Activated CD4-positive, alpha-beta T cell treated with anti-CD3 and anti-CD28 coated beads for 36 hours (primary cell): ENCODE measurements at regions not wholly inside any gene's neighbourhood (a gene's known extent, or its start where the extent isn't known, plus 50 kb on each side); places are given as distances from the start of the nearest gene placed in this dataset.

Experiments used
- ATAC-seq: fragments of 200-7000 bp; cut with Tn5 transposase; one replicate; pipeline ENCODE4 v1.10.0; 2021; ENCODE audit warnings: mild to moderate bottlenecking, moderate library complexity
- CTCF ChIA-PET: fragments of 350-600 bp; sonication (Branson Sonifier 250); formaldehyde crosslinking; loops from one replicate; lab custom pipeline; 2021; ENCODE audit warnings: antibody characterized with exemption; lab: Charles Lee
- POLR2A ChIA-PET: fragments of 350-600 bp; sonication (Branson Sonifier 250); formaldehyde crosslinking; loops from one replicate; lab custom pipeline; 2021; ENCODE audit warnings: antibody characterized with exemption, inconsistent platforms; lab: Charles Lee
- DNase-seq: peaks from one replicate; pipeline ENCODE4 v3.0.0-alpha.2; 2020
- H3K27ac Mint-ChIP-seq: one replicate; pipeline ENCODE4 v1.8.0; 2021; ENCODE audit warnings: mixed read lengths
- H3K27me3 Mint-ChIP-seq: one replicate; pipeline ENCODE4 v1.8.0; 2021; ENCODE audit warnings: mixed read lengths
- H3K36me3 Mint-ChIP-seq: one replicate; pipeline ENCODE4 v1.8.0; 2021; ENCODE audit warnings: low read depth, mixed read lengths
- H3K4me1 Mint-ChIP-seq: one replicate; pipeline ENCODE4 v1.8.0; 2021; ENCODE audit warnings: mixed read lengths
- H3K4me3 Mint-ChIP-seq: one replicate; pipeline ENCODE4 v1.8.0; 2021; ENCODE audit warnings: mild to moderate bottlenecking, moderate library complexity, mixed read lengths
- H3K9me3 Mint-ChIP-seq: one replicate; pipeline ENCODE4 v1.8.0; 2021; ENCODE audit warnings: low read depth, mixed read lengths
- intact Hi-C, 2 experiments: fragments of 100-400 bp; cut with DNase I in 1 of 2; cut with micrococcal nuclease in 1 of 2; formaldehyde crosslinking; loops; one replicate each; pipeline versions ENCODE4 v1.14.2 to v1.15.1; 2022 to 2024; cut with DNase I, micrococcal nuclease

DNA sequence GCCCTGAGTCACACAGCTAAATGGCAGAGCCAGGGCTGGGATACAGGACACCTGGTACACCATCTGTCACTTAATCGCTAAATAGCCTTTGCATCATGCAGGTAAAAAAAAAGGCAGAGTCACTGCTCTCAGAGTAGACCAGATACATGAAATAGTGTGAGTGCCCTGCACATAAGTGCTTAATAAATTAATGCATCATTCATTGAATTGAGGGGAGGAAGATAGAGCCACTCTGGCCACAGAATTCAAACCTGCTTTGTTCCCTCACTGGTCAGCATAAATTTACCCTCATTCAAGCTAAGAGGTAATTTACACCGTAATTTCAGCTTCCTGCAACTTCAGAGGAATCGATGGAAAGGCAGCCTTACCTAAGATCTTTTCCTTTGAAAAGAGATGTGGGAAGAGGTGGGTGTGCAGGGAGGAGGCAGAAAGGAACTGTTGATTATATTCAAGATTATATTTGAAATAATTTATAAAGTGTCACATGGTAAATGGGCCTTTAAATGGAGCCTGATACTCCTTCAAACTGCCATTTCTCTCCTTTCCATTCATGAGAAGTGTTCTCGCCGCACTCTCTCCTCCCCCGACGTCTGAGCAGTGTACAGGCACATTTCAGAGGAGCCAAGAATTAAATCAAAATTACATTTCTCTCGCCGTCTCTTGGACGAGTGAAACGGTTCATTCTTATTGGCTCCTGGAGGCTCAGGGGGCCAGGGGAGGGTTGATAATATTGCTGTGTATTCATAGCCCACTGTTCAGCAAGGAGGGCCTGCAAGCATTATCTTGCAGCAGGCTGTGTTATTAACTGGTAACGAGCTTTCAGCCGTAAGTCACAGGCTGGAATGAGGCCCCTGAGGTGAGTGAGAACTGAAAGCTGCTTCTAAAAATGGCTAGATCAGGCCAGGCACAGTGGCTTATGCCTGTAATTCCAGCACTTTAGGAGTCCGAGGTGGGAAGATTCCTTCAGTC is 52.2 kb upstream of the HMGXB4 start:
- ChIA-PET POLR2A (interaction anchor here (0.5 kb wide), 1 partner anchor 72 kb away, joined by 3 read pairs; no protein-coding TSS in a partner anchor), CTCF (interaction anchor here (0.6 to 3.1 kb wide), 3 partner anchors 26 to 385 kb away, joined by 3 to 8 read pairs (median 3); no protein-coding TSS in a partner anchor)
- intact Hi-C loops: no loop called here
- no peak overlapping the region for H3K27ac Mint-ChIP-seq
- ATAC-seq (no peak), DNase-seq (no peak)
- H3K36me3 Mint-ChIP-seq: no peaks in the 10 kb centered on the region
- H3K27me3 Mint-ChIP-seq: peaks cover 10% of the 10 kb centered on the region
- H3K9me3 Mint-ChIP-seq: no peaks in the 10 kb centered on the region
- no peak overlapping the region for H3K4me3 Mint-ChIP-seq
- H3K4me1 Mint-ChIP-seq: no peaks in the 10 kb centered on the region

- Mint-ChIP-seq H3K27me3 (peaks cover 8% of the 10 kb centered on the region), H3K9me3 (no peaks in the 10 kb centered on the region), H3K36me3 (no peaks in the 10 kb centered on the region), H3K4me1 (no peaks in the 10 kb centered on the region), H3K27ac (no peak overlapping the region), H3K4me3 (no peak overlapping the region)
- intact Hi-C loops: no loop called here
- ChIA-PET POLR2A (no interaction called here), CTCF (interaction anchor here (0.6 to 3.1 kb wide), 2 partner anchors 25 to 384 kb away, joined by 3 to 8 read pairs; no protein-coding TSS in a partner anchor)
- DNase-seq (no peak), ATAC-seq (no peak)
Observed at GRCh38 chr22:35205961-35206360, 51.3 kb upstream of the HMGXB4 start.

- Mint-ChIP-seq H3K4me1 (no peaks in the 10 kb centered on the region), H3K36me3 (no peaks in the 10 kb centered on the region), H3K27me3 (peaks cover 11% of the 10 kb centered on the region), H3K9me3 (no peaks in the 10 kb centered on the region), H3K4me3 (no peak overlapping the region), H3K27ac (no peak overlapping the region)
- intact Hi-C loops: no loop called here
- DNase-seq (no peak), ATAC-seq (no peak)
- ChIA-PET CTCF (interaction anchor here (3.1 kb wide), 1 partner anchor 24 kb away, joined by 8 read pairs; no protein-coding TSS in a partner anchor), POLR2A (no interaction called here)
Observed at GRCh38 chr22:35206889-35207288, 50.4 kb upstream of the HMGXB4 start.
